Bronchial epithelial cell (primary cell): ENCODE measurements at regions not wholly inside any gene's neighbourhood (a gene's known extent, or its start where the extent isn't known, plus 50 kb on each side); places are given as distances from the start of the nearest gene placed in this dataset.
A peak's percentile ranks its signal among the peaks of the same experiment; 100 is the strongest.

ENCODE experiments used
- DNase-seq: peaks from one replicate; pipeline ENCODE4 v3.0.0-alpha.2; 2010; ENCODE audit warnings: low read depth
- FAIRE-seq: peaks from 2 replicates; lab custom pipeline; 2011; peaks lifted over from hg19 to GRCh38; lab: Jason Lieb, UNC
- H3K27me3 ChIP-seq: 2 replicates; pipeline ENCODE4 v1.5.1; 2011; ENCODE audit warnings: low read length; ENCODE audit not compliant: control insufficient read depth, insufficient read depth
- H3K36me3 ChIP-seq: 2 replicates; pipeline ENCODE4 v1.5.1; 2011; ENCODE audit warnings: low read length; ENCODE audit not compliant: control insufficient read depth, insufficient read depth
- H3K4me3 ChIP-seq: 2 replicates; pipeline ENCODE4 v1.5.1; 2011; ENCODE audit warnings: mild to moderate bottlenecking, low read depth, low read length, control low read depth
- CTCF ChIP-seq: IDR thresholded peaks from 2 replicates; pipeline ENCODE4 v1.5.1; 2011; ENCODE audit warnings: mild to moderate bottlenecking, moderate library complexity, low read length, control low read depth, inconsistent platforms; ENCODE audit not compliant: insufficient read depth, severe bottlenecking

- DNase-seq (no peak), FAIRE-seq (no peak)
- H3K4me3 ChIP-seq: no peak overlapping the region
- H3K36me3 ChIP-seq: no peaks in the 10 kb centered on the region
- no peak for TF ChIP-seq CTCF
- no peaks in the 10 kb centered on the region for H3K27me3 ChIP-seq
These were observed 498.4 kb upstream of the ALCAM start for GRCh38 chr3:104868291-104868690.

GRCh38 chr3:104870276-104870675 is 496.4 kb upstream of the ALCAM start:
- FAIRE-seq: no peak
- no peaks in the 10 kb centered on the region for H3K36me3 ChIP-seq
- no peak for TF ChIP-seq CTCF
- no peak for DNase-seq
- H3K27me3 ChIP-seq: no peaks in the 10 kb centered on the region
- H3K4me3 ChIP-seq: no peak overlapping the region

- no peak for TF ChIP-seq CTCF
- H3K27me3 ChIP-seq: no peaks in the 10 kb centered on the region
- DNase-seq: no peak
- H3K36me3 ChIP-seq: no peaks in the 10 kb centered on the region
- no peak overlapping the region for H3K4me3 ChIP-seq
- FAIRE-seq: no peak
These were observed 493.4 kb upstream of the ALCAM start for GRCh38 chr3:104873331-104873730.

- H3K36me3 ChIP-seq: no peaks in the 10 kb centered on the region
- TF ChIP-seq CTCF: no peak
- peak; percentile 15 for DNase-seq
- H3K4me3 ChIP-seq: no peak overlapping the region
- H3K27me3 ChIP-seq: no peaks in the 10 kb centered on the region
- no peak for FAIRE-seq
These were observed 488.3 kb upstream of the ALCAM start for GRCh38 chr3:104878395-104878794.

- no peak for DNase-seq
- Histone ChIP-seq H3K4me3 (no peak overlapping the region), H3K36me3 (no peaks in the 10 kb centered on the region), H3K27me3 (no peaks in the 10 kb centered on the region)
- FAIRE-seq: no peak
- no peak for TF ChIP-seq CTCF
These were observed 486.8 kb upstream of the ALCAM start for GRCh38 chr3:104879919-104880318.

GRCh38 chr3:104885214-104885814 is 481.4 kb upstream of the ALCAM start:
- DNase-seq (no peak), FAIRE-seq (no peak)
- no peak overlapping the region for H3K4me3 ChIP-seq
- no peak for TF ChIP-seq CTCF
- no peaks in the 10 kb centered on the region for H3K36me3 ChIP-seq
- H3K27me3 ChIP-seq: no peaks in the 10 kb centered on the region
